ENCODE measurements at regions not wholly inside any gene's neighbourhood (a gene's known extent, or its start where the extent isn't known, plus 50 kb on each side); places are given as distances from the start of the nearest gene placed in this dataset.
A peak's percentile ranks its signal among the peaks of the same experiment; 100 is the strongest.

DNA sequence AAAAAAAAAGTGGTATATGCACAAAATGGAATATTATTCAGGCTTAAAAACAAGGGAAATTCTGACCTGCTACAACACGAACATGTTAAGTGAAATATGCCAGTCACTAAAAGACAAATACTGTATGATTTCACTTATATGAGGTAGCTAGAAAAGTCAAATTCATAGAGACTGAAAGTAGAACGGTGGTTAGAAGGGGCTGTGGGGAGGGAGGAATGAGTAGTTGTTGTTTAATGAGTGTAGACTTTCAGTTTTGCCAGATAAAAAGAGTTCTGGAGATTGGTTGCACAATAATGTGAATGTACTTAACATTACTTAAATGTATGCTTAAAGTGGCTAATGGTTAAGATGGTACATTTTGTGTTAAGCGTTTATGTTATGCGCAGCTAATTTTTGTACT is 79.5 kb upstream of the IL12B start:
- H3K4me1 ChIP-seq (ENCODE audit: low read length) = peaks cover 6% of the 10 kb centered on the region; the same call in 1 of the 2 replicates
- no peak overlapping the region for H3K27ac ChIP-seq (ENCODE audit: low read length)

GRCh38 chr5:159410480-159410879 is 80.2 kb upstream of the IL12B start:
- Histone ChIP-seq H2AFZ (ENCODE audit: low read length) (no peak overlapping the region), H3K27ac (ENCODE audit: low read length) (no peak overlapping the region), H3K4me2 (ENCODE audit: low read depth, low read length) (no peak overlapping the region), H4K20me1 (ENCODE audit: insufficient read depth, low read length) (no peaks in the 10 kb centered on the region), H3K27me3 (replicated peaks; ENCODE audit: insufficient read depth, low read length) (no peaks in the 10 kb centered on the region), H3K4me3 (ENCODE audit: low read length) (no peak overlapping the region), H3K4me1 (ENCODE audit: low read length) (peaks cover 6% of the 10 kb centered on the region; the same call in 1 of the 2 replicates), H3F3A (ENCODE audit: insufficient read depth, low read length) (no peaks in the 10 kb centered on the region), H3K36me3 (replicated peaks; ENCODE audit: insufficient read depth, low read length) (no peaks in the 10 kb centered on the region), H3K9ac (ENCODE audit: low read length) (no peak overlapping the region), H3K9me2 (replicated peaks; ENCODE audit: insufficient read depth, low read length) (no peaks in the 10 kb centered on the region), H3K9me3 (replicated peaks; ENCODE audit: insufficient read depth, low read length) (no peaks in the 10 kb centered on the region), H3K79me2 (ENCODE audit: low read length) (no peaks in the 10 kb centered on the region)
- DNase-seq = no peak
- TF ChIP-seq CTCF (IDR thresholded peaks at IDR 0.05; ENCODE audit: low read length) (no peak), EZH2 (optimal IDR thresholded peaks at IDR 0.05; ENCODE audit: low read depth, low read length) (no peak), EZH2phosphoT487 (IDR thresholded peaks at IDR 0.05; ENCODE audit: low read length) (no peak)

More for the DNA sequence above, 79.5 kb upstream of the IL12B start:
- no peak overlapping the region for H2AFZ ChIP-seq (ENCODE audit: low read length)
- no peaks in the 10 kb centered on the region for H3K79me2 ChIP-seq (ENCODE audit: low read length)
- H3K4me2 ChIP-seq (ENCODE audit: low read depth, low read length) = no peak overlapping the region
- no peaks in the 10 kb centered on the region for H3K36me3 ChIP-seq (replicated peaks; ENCODE audit: insufficient read depth, low read length)
- no peaks in the 10 kb centered on the region for H3F3A ChIP-seq (ENCODE audit: insufficient read depth, low read length)
- DNase-seq = peak; percentile 22
- H3K4me3 ChIP-seq (ENCODE audit: low read length) = no peak overlapping the region
- no peak overlapping the region for H3K9ac ChIP-seq (ENCODE audit: low read length)
- H3K9me2 ChIP-seq (replicated peaks; ENCODE audit: insufficient read depth, low read length) = no peaks in the 10 kb centered on the region
- no peaks in the 10 kb centered on the region for H3K27me3 ChIP-seq (replicated peaks; ENCODE audit: insufficient read depth, low read length)
- no peaks in the 10 kb centered on the region for H4K20me1 ChIP-seq (ENCODE audit: insufficient read depth, low read length)
- no peak for TF ChIP-seq CTCF (IDR thresholded peaks at IDR 0.05; ENCODE audit: low read length)
- TF ChIP-seq EZH2phosphoT487 (IDR thresholded peaks at IDR 0.05; ENCODE audit: low read length) = no peak
- TF ChIP-seq EZH2 (optimal IDR thresholded peaks at IDR 0.05; ENCODE audit: low read depth, low read length) = no peak
- H3K9me3 ChIP-seq (replicated peaks; ENCODE audit: insufficient read depth, low read length) = no peaks in the 10 kb centered on the region

GRCh38 chr5:159411115-159411514 is 80.8 kb upstream of the IL12B start:
- H3K4me3 ChIP-seq (ENCODE audit: low read length) = no peak overlapping the region
- H3K4me2 ChIP-seq (ENCODE audit: low read depth, low read length) = no peak overlapping the region
- H3K79me2 ChIP-seq (ENCODE audit: low read length) = no peaks in the 10 kb centered on the region
- H3K9ac ChIP-seq (ENCODE audit: low read length) = no peak overlapping the region
- H3K27ac ChIP-seq (ENCODE audit: low read length) = no peak overlapping the region
- no peaks in the 10 kb centered on the region for H3K9me2 ChIP-seq (replicated peaks; ENCODE audit: insufficient read depth, low read length)
- no peak for TF ChIP-seq CTCF (IDR thresholded peaks at IDR 0.05; ENCODE audit: low read length)
- no peak for TF ChIP-seq EZH2phosphoT487 (IDR thresholded peaks at IDR 0.05; ENCODE audit: low read length)
- no peak for TF ChIP-seq EZH2 (optimal IDR thresholded peaks at IDR 0.05; ENCODE audit: low read depth, low read length)
- no peaks in the 10 kb centered on the region for H3K9me3 ChIP-seq (replicated peaks; ENCODE audit: insufficient read depth, low read length)
- no peaks in the 10 kb centered on the region for H3F3A ChIP-seq (ENCODE audit: insufficient read depth, low read length)
- no peaks in the 10 kb centered on the region for H3K27me3 ChIP-seq (replicated peaks; ENCODE audit: insufficient read depth, low read length)
- no peak for DNase-seq
- no peaks in the 10 kb centered on the region for H3K36me3 ChIP-seq (replicated peaks; ENCODE audit: insufficient read depth, low read length)
- no peaks in the 10 kb centered on the region for H4K20me1 ChIP-seq (ENCODE audit: insufficient read depth, low read length)
- H3K4me1 ChIP-seq (ENCODE audit: low read length) = peaks cover 6% of the 10 kb centered on the region; the same call in 1 of the 2 replicates
- no peak overlapping the region for H2AFZ ChIP-seq (ENCODE audit: low read length)
